ENCODE measurements at regions not wholly inside any gene's neighbourhood (a gene's known extent, or its start where the extent isn't known, plus 50 kb on each side); places are given as distances from the start of the nearest gene placed in this dataset.
"Not testable (repeated sequence)": the region's sequence is repeated elsewhere in the genome, so short reads cannot be mapped to it uniquely, and the experiment has no call there.

DNA sequence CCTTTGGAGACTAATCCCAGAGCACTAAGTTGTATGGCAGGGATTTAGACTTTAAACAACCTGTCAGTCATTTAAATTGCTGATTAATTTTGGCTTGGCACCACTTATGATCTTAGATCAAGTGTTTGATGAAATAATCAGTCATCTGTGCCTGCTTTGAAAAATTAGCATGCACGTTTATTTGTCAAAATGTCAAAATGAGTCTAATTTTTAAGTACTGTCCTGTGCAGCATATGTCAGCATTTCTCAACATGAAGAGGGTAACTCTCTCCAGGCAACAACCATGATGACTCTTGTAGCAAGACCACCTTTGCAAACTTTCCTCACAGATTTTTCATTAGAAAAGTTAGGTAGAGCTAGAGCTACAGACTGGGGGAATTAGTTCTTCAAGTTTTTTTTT is 155.7 kb upstream of the GJE1 start:
- H3K4me3 ChIP-seq (ENCODE audit: low read length) = no peak overlapping the region
- H3K36me3 ChIP-seq (ENCODE audit: control insufficient read depth, insufficient read depth, low read length) = no peaks in the 10 kb centered on the region
- H3K27me3 ChIP-seq (ENCODE audit: control insufficient read depth, insufficient read depth, low read length) = no peaks in the 10 kb centered on the region
- H3K9me3 ChIP-seq (ENCODE audit: control insufficient read depth, low read depth, low read length) = no peaks in the 10 kb centered on the region
- WGBS (ENCODE audit: insufficient coverage, low lambda C conversion rate) = no CpG with 5 or more reads among the region's 1 CpG
- H3K27ac ChIP-seq (ENCODE audit: low read length) = no peak overlapping the region
- no peak for DNase-seq
- H3K4me1 ChIP-seq (ENCODE audit: control insufficient read depth, insufficient read depth, low read length) = no peaks in the 10 kb centered on the region

DNA sequence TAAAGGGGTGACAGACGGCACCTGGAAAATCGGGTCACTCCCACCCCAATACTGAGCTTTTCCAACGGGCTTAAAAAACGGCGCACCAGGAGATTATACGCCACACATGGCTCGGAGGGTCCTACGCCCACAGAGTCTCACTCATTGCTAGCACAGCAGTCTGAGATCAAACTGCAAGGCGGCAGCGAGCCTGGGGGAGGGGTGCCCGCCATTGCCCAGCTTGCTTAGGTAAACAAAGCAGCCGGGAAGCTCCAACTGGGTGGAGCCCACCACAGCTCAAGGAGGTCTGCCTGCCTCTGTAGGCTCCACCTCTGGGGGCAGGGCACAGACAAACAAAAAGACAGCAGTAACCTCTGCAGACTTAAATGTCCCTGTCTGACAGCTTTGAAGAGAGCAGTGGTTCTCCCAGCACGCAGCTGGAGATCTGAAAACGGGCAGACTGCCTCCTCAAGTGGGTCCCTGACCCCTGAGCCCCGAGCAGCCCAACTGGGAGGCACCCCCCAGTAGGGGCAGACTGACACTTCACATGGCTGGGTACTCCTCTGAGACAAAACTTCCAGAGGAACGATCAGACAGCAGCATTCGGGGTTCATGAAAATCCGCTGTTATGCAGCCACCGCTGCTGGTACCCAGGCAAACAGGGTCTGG is 162.8 kb upstream of the GJE1 start:
- not testable (repeated sequence) for H3K9me3 ChIP-seq (ENCODE audit: control insufficient read depth, low read depth, low read length); H3K4me1 ChIP-seq (ENCODE audit: control insufficient read depth, insufficient read depth, low read length); H3K27me3 ChIP-seq (ENCODE audit: control insufficient read depth, insufficient read depth, low read length); H3K36me3 ChIP-seq (ENCODE audit: control insufficient read depth, insufficient read depth, low read length); H3K27ac ChIP-seq (ENCODE audit: low read length); DNase-seq; H3K4me3 ChIP-seq (ENCODE audit: low read length)
- no CpG with 5 or more reads among the region's 19 CpGs for WGBS (ENCODE audit: insufficient coverage, low lambda C conversion rate)

DNA sequence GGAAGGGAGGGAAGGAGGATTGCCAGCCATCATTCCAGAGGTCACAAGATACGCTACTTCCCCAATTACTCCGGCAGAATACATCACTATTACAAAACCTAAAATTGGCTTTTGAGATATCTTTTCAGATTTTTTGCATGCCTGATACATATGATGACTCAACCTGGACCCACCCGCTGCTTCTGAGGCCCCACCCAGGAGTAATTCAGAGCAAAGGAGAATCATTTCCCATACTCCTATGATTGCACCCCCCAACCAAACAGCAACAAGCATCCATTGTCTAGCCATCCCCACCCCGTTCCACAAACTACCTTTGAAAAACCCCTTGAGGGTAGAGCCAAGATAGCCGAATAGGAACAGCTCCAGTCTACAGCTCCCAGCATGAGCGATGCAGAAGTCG is 163.5 kb upstream of the GJE1 start:
- no CpG with 5 or more reads among the region's 7 CpGs for WGBS (ENCODE audit: insufficient coverage, low lambda C conversion rate)
- no peak for DNase-seq
- no peak overlapping the region for H3K4me3 ChIP-seq (ENCODE audit: low read length)
- no peak overlapping the region for H3K27ac ChIP-seq (ENCODE audit: low read length)
- H3K4me1 ChIP-seq (ENCODE audit: control insufficient read depth, insufficient read depth, low read length) = no peaks in the 10 kb centered on the region
- no peaks in the 10 kb centered on the region for H3K36me3 ChIP-seq (ENCODE audit: control insufficient read depth, insufficient read depth, low read length)
- peaks cover 7% of the 10 kb centered on the region for H3K9me3 ChIP-seq (ENCODE audit: control insufficient read depth, low read depth, low read length)
- no peaks in the 10 kb centered on the region for H3K27me3 ChIP-seq (ENCODE audit: control insufficient read depth, insufficient read depth, low read length)

DNA sequence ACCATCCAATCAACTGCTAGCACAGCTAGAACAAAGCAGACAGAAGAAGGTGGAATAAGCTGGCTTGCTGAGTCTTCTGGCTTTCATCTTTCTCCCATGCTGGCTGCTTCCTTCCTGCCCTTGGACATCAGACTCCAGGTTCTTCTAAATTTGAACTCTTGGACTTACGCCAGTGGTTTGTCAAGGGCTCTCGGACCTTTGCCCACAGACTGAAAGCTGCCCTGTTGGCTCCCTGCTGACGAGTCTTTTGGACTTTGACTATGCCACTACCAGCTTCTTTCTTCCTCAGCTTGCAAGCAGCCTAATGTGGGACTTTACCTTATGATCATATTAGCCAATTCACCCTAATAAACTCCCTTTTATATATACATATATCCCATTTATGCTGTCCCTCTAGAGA is 164.1 kb upstream of the GJE1 start:
- DNase-seq = no peak
- Histone ChIP-seq H3K9me3 (ENCODE audit: control insufficient read depth, low read depth, low read length) (peaks cover 7% of the 10 kb centered on the region), H3K4me3 (ENCODE audit: low read length) (no peak overlapping the region), H3K36me3 (ENCODE audit: control insufficient read depth, insufficient read depth, low read length) (no peaks in the 10 kb centered on the region), H3K27me3 (ENCODE audit: control insufficient read depth, insufficient read depth, low read length) (no peaks in the 10 kb centered on the region), H3K27ac (ENCODE audit: low read length) (no peak overlapping the region), H3K4me1 (ENCODE audit: control insufficient read depth, insufficient read depth, low read length) (no peaks in the 10 kb centered on the region)
- no CpG with 5 or more reads among the region's 3 CpGs for WGBS (ENCODE audit: insufficient coverage, low lambda C conversion rate)

DNA sequence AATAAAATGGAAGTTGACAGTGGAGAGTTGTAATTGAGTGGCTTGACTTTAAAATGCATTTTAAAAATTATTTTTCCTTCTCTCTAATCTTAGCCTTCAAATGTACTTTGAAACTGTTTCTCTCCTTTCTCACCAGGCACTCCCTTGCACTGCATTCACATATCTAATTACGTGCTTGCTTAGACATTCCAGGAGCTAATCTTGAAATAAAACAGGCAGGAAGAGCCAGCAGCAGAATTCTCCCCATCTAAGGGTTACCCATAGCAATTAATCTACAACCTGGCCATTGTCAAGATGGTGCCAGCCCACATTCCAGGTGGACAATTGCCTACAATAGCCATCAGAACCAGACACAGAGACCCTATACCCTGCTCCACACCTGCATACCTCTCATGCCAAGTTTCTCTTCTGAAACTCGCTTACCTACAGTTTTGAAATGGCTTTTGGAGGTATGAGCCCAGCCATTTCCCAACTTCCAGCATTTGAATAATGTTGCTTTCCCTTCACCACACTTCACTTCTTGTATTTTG is 167.6 kb upstream of the GJE1 start:
- no peak for DNase-seq
- H3K4me1 ChIP-seq (ENCODE audit: control insufficient read depth, insufficient read depth, low read length) = no peaks in the 10 kb centered on the region
- no peaks in the 10 kb centered on the region for H3K36me3 ChIP-seq (ENCODE audit: control insufficient read depth, insufficient read depth, low read length)
- WGBS (ENCODE audit: insufficient coverage, low lambda C conversion rate) = 67% methylated on average over 1 of the region's 2 CpGs
- H3K27ac ChIP-seq (ENCODE audit: low read length) = no peak overlapping the region
- peaks cover 7% of the 10 kb centered on the region for H3K9me3 ChIP-seq (ENCODE audit: control insufficient read depth, low read depth, low read length)
- H3K27me3 ChIP-seq (ENCODE audit: control insufficient read depth, insufficient read depth, low read length) = no peaks in the 10 kb centered on the region
- no peak overlapping the region for H3K4me3 ChIP-seq (ENCODE audit: low read length)

DNA sequence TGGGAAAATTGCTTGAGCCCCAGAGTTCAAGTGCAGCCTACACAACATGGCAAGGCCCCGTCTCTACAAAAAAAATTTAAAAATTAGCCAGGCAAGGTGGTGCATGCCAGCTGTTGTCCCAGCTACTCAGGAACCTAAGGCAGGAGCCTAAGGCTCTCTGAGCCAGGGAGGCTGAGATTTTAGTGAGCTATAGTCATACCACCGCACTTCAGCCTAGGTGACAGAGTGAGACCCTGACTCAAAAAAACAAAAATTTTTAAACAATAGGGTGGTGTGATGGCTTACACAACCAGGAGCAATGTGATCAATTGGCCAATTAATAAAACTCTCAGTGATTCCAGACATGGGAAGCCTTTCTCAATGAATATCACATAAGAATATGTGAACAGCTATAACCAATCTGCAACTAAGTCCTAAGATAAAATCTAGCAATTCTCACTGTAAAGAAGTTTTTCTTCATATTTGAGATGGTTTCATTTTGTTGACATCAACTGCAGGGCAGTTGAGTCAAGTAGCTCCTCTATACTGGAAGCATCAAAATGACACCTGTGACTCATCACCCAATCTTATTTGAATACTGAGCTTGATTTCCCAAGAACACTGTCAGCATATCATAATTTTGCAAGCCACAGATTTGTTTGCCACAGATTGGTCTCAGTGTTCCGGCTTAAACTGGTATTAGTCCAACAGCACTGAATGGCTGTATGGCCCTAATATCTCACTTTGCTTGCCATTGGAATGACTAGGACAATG is 169.0 kb upstream of the GJE1 start:
- no peaks in the 10 kb centered on the region for H3K36me3 ChIP-seq (ENCODE audit: control insufficient read depth, insufficient read depth, low read length)
- no peak for DNase-seq
- no peak overlapping the region for H3K4me3 ChIP-seq (ENCODE audit: low read length)
- WGBS (ENCODE audit: insufficient coverage, low lambda C conversion rate) = no CpG with 5 or more reads among the region's 3 CpGs
- no peaks in the 10 kb centered on the region for H3K4me1 ChIP-seq (ENCODE audit: control insufficient read depth, insufficient read depth, low read length)
- H3K27ac ChIP-seq (ENCODE audit: low read length) = no peak overlapping the region
- H3K9me3 ChIP-seq (ENCODE audit: control insufficient read depth, low read depth, low read length) = no peaks in the 10 kb centered on the region
- H3K27me3 ChIP-seq (ENCODE audit: control insufficient read depth, insufficient read depth, low read length) = no peaks in the 10 kb centered on the region

DNA sequence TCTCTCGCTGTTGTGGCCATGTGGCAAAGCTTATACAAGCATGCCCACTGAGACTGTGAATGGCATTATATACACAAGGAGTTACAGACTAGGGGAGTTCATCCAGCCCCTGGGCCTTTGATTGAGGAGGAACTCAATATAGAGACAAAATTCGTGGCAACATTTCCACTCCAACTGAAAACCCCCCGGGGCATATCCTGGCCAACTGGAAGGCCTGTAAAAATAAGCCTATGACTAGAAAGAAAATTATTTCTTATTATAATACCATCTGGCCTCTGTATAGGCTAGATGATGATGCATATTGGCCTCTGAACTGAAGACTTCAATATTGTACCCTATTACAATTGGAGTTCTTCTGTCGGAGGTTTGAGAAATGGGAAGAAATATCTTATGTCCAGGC is 175.5 kb upstream of the GJE1 start:
- no peaks in the 10 kb centered on the region for H3K36me3 ChIP-seq (ENCODE audit: control insufficient read depth, insufficient read depth, low read length)
- no peak overlapping the region for H3K4me3 ChIP-seq (ENCODE audit: low read length)
- H3K27me3 ChIP-seq (ENCODE audit: control insufficient read depth, insufficient read depth, low read length) = no peaks in the 10 kb centered on the region
- no peaks in the 10 kb centered on the region for H3K4me1 ChIP-seq (ENCODE audit: control insufficient read depth, insufficient read depth, low read length)
- peaks cover 3% of the 10 kb centered on the region for H3K9me3 ChIP-seq (ENCODE audit: control insufficient read depth, low read depth, low read length)
- DNase-seq = no peak
- WGBS (ENCODE audit: insufficient coverage, low lambda C conversion rate) = no CpG with 5 or more reads among the region's 4 CpGs
- no peak overlapping the region for H3K27ac ChIP-seq (ENCODE audit: low read length)

DNA sequence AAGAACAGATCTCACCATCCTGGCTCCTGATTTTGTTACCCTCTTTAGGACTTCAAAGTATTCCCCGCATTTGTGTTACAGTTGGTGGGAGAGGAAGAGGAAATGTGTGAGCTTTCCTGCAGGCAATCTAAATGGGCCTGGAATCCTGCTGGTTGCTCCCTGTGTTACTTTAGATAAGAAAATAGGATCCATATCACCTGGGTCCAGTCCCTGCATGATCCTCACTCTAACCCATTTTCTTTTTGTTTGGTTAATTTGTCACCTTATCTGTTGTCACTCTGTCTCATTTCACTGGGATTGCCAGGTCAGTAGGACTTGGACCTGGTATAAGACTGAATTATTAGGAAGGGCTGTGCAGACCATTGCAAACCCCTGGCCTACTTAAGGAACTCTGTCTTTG is 175.9 kb upstream of the GJE1 start:
- H3K9me3 ChIP-seq (ENCODE audit: control insufficient read depth, low read depth, low read length) = peaks cover 3% of the 10 kb centered on the region
- DNase-seq = no peak
- no CpG with 5 or more reads among the region's 1 CpG for WGBS (ENCODE audit: insufficient coverage, low lambda C conversion rate)
- no peaks in the 10 kb centered on the region for H3K4me1 ChIP-seq (ENCODE audit: control insufficient read depth, insufficient read depth, low read length)
- no peaks in the 10 kb centered on the region for H3K27me3 ChIP-seq (ENCODE audit: control insufficient read depth, insufficient read depth, low read length)
- no peaks in the 10 kb centered on the region for H3K36me3 ChIP-seq (ENCODE audit: control insufficient read depth, insufficient read depth, low read length)
- H3K4me3 ChIP-seq (ENCODE audit: low read length) = no peak overlapping the region
- H3K27ac ChIP-seq (ENCODE audit: low read length) = no peak overlapping the region

DNA sequence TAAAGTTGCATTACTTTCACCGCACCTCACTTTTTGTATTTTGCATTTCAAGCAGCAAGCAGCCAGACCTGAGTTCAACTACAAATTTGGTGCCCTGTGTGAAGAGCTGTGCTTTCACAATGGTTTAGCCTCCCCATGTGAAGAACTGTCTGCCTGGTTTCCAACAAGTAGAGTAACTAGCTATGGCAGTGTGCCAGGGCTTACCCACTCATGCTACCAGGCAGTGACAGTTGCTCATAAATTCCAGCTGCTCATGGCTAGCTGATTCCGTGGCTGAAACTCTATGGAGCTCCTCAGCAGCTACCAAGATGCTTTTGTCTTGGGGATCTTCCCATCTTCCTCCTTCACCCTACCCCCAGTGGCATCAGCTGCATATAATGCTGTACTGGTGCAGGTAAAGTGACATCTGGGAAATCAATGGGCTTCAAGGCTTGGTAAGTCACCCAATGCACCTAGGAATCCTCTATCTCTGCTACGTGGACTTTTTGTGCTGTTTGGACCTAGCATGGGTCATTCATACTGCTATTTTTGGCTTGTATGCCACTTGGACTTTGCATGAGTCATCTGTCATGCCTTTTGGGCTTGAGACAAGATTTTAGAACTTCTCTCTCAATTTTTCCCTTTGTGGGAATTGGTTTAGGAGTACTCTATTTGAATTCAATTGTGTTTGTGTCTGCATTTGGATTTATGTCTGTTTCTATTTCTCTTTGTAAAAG is 176.5 kb upstream of the GJE1 start:
- no peaks in the 10 kb centered on the region for H3K27me3 ChIP-seq (ENCODE audit: control insufficient read depth, insufficient read depth, low read length)
- H3K4me1 ChIP-seq (ENCODE audit: control insufficient read depth, insufficient read depth, low read length) = no peaks in the 10 kb centered on the region
- no peak overlapping the region for H3K4me3 ChIP-seq (ENCODE audit: low read length)
- no peak for DNase-seq
- H3K36me3 ChIP-seq (ENCODE audit: control insufficient read depth, insufficient read depth, low read length) = no peaks in the 10 kb centered on the region
- no CpG with 5 or more reads among the region's 3 CpGs for WGBS (ENCODE audit: insufficient coverage, low lambda C conversion rate)
- no peak overlapping the region for H3K27ac ChIP-seq (ENCODE audit: low read length)
- peaks cover 3% of the 10 kb centered on the region for H3K9me3 ChIP-seq (ENCODE audit: control insufficient read depth, low read depth, low read length)

DNA sequence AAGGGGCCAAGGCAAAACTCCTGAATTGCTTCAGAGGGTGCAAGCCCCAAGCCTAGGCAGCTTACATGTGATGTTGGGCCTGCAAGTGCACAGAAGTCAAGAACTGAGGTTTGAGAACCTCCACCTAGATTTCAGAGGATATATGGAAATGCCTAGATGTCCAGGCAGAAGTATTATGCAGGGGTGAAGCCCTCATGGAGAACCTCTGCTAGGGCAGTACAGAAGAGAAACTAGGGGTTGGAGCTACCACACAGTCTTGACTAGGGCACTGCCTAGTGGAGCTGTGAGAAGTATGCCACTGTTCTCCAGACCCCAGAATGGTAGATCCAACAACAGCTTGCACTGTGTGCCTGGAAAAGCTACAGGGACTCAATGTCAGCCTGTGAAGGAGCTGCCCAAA is 179.7 kb upstream of the GJE1 start:
- DNase-seq = no peak
- Histone ChIP-seq H3K9me3 (ENCODE audit: control insufficient read depth, low read depth, low read length) (peaks cover 3% of the 10 kb centered on the region), H3K4me1 (ENCODE audit: control insufficient read depth, insufficient read depth, low read length) (no peaks in the 10 kb centered on the region), H3K27ac (ENCODE audit: low read length) (no peak overlapping the region), H3K4me3 (ENCODE audit: low read length) (no peak overlapping the region), H3K36me3 (ENCODE audit: control insufficient read depth, insufficient read depth, low read length) (no peaks in the 10 kb centered on the region), H3K27me3 (ENCODE audit: control insufficient read depth, insufficient read depth, low read length) (no peaks in the 10 kb centered on the region)

All from large intestine (tissue), 3 donors.